Lower leg skin (tissue), 3 donors: ENCODE measurements at regions not wholly inside any gene's neighbourhood (a gene's known extent, or its start where the extent isn't known, plus 50 kb on each side); places are given as distances from the start of the nearest gene placed in this dataset.

Source experiments
- POLR2A ChIP-seq, 2 donors: fragments of 450-650 bp; IDR thresholded peaks; one replicate each; pipeline ENCODE4 v1.6.1; 2016 to 2017; ENCODE audit warnings: antibody characterized with exemption in 2 of 2, mild to moderate bottlenecking in 1 of 2, moderate library complexity in 1 of 2
- TF ChIP-seq, protein P1 (sequence below), 3 donors: fragments of 450-650 bp; IDR thresholded peaks; one replicate each; pipeline ENCODE4 v1.5.1; 2016; ENCODE audit warnings: antibody characterized with exemption in 3 of 3, mild to moderate bottlenecking in 3 of 3, moderate library complexity in 2 of 3

DNA sequence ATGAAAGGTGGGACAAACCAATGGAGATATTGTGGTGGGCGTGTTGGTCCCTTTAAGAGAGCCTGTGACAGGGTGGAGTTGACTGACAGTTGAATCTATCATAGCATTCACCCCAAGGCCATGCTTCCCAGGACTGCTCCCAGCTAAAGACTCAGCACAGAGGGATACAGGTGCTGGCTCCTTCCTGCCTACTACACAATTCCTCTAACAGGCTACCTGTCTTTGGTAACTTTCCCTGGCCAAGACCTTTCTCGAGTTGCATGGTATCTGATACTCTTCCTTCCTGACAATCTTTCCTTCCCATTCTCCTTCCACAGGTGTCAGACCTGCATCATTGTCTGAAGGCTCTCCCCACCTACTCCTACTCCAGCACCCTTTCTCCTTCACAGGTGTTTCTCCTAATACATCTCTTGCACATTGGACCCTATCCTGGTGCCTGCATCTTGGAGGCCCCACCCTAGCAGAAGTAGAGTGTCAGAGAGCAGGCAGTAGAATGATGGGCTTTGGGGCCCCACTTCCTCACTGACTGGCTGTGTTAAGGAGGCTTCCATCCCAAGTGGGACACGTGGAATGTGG, 120.7 kb upstream of the ALDH1B1 start:
- TF ChIP-seq, protein P1, sequence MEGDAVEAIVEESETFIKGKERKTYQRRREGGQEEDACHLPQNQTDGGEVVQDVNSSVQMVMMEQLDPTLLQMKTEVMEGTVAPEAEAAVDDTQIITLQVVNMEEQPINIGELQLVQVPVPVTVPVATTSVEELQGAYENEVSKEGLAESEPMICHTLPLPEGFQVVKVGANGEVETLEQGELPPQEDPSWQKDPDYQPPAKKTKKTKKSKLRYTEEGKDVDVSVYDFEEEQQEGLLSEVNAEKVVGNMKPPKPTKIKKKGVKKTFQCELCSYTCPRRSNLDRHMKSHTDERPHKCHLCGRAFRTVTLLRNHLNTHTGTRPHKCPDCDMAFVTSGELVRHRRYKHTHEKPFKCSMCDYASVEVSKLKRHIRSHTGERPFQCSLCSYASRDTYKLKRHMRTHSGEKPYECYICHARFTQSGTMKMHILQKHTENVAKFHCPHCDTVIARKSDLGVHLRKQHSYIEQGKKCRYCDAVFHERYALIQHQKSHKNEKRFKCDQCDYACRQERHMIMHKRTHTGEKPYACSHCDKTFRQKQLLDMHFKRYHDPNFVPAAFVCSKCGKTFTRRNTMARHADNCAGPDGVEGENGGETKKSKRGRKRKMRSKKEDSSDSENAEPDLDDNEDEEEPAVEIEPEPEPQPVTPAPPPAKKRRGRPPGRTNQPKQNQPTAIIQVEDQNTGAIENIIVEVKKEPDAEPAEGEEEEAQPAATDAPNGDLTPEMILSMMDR (IDR thresholded peaks at IDR 0.05), result no peak
- no peak for TF ChIP-seq POLR2A (IDR thresholded peaks at IDR 0.05)
